ENCODE measurements at regions not wholly inside any gene's neighbourhood (a gene's known extent, or its start where the extent isn't known, plus 50 kb on each side); places are given as distances from the start of the nearest gene placed in this dataset.

DNA sequence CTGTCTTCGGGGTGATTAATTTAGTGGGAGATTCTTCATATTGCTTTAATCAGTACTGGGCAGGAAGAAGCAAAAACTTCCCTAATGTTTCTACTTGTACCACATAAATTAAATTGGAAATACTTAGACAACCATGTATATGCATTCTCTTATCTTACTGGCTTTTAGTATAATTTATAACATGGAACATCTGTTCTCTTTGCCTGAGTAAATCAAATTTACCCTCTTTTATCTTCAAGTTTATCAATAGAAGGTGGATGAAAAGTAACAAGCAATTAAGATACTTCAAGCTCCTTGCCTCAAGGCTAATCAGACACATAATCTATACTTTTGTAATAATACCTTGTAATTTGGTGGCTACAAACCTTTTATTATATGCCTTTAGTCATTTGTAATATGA is 274.4 kb upstream of the ARX start:
- no peak for DNase-seq (ENCODE audit: extremely low spot score)
- Histone ChIP-seq H3K27ac (ENCODE audit: low read depth) (no peak overlapping the region), H3K4me1 (ENCODE audit: insufficient read depth) (no peaks in the 10 kb centered on the region), H3K4me3 (ENCODE audit: low read depth, low read length) (no peak overlapping the region), H3K36me3 (ENCODE audit: insufficient read depth) (no peaks in the 10 kb centered on the region)
- 32% methylated on average over 1 of the region's 1 CpG for WGBS

DNA sequence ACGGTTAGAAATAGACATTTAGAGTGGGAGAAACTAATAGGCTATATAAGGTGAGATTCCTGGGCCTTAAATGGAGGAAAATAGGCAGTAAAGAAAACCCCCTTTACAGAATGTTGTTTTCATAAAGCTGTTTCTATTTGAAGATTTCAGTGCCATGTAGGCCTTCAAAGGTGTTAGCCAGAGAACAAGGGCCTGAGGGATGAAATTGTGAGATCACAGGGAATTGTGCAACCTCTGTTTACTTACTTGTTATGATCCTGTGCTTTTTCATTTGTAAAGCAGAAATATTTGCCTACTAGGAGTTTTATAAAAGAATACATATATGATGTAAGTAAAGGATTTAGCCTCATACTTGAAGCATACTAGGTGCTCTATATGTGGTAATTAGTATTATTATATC is 272.9 kb upstream of the ARX start:
- Histone ChIP-seq H3K4me3 (ENCODE audit: low read depth, low read length) (no peak overlapping the region), H3K4me1 (ENCODE audit: insufficient read depth) (no peaks in the 10 kb centered on the region), H3K27ac (ENCODE audit: low read depth) (no peak overlapping the region), H3K36me3 (ENCODE audit: insufficient read depth) (no peaks in the 10 kb centered on the region)
- WGBS = 76% methylated on average over 1 of the region's 1 CpG
- no peak for DNase-seq (ENCODE audit: extremely low spot score)

DNA sequence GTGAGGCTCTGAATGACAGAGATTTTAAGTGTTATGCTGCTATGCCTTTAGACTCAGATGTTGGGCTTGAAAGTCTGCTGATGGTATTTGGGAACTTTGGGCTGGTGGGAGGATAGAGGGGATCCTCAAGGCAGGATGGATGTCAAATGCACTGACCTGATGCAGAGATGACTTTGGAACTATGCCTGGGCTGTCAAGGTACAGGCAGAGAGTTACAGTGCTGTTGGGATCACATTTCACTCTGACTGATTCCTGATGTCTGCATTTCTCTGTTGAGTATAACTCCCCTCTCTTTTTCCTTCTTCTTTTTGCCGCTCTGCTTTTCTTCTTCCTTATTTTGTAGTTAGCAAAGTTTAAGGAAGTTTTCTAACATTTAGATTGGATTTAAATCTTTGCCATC is 271.8 kb upstream of the ARX start:
- no peak overlapping the region for H3K27ac ChIP-seq (ENCODE audit: low read depth)
- H3K4me3 ChIP-seq (ENCODE audit: low read depth, low read length) = no peak overlapping the region
- 86% methylated on average over 1 of the region's 1 CpG for WGBS
- H3K4me1 ChIP-seq (ENCODE audit: insufficient read depth) = no peaks in the 10 kb centered on the region
- no peak for DNase-seq (ENCODE audit: extremely low spot score)
- H3K36me3 ChIP-seq (ENCODE audit: insufficient read depth) = no peaks in the 10 kb centered on the region

- 90% methylated on average over 4 of the region's 4 CpGs for WGBS
- H3K4me3 ChIP-seq (ENCODE audit: low read depth, low read length) = no peak overlapping the region
- H3K27ac ChIP-seq (ENCODE audit: low read depth) = no peak overlapping the region
- no peaks in the 10 kb centered on the region for H3K4me1 ChIP-seq (ENCODE audit: insufficient read depth)
- no peaks in the 10 kb centered on the region for H3K36me3 ChIP-seq (ENCODE audit: insufficient read depth)
- no peak for DNase-seq (ENCODE audit: extremely low spot score)
Measured at GRCh38 chrX:25285598-25285997, 269.8 kb upstream of the ARX start.

- Histone ChIP-seq H3K4me1 (ENCODE audit: insufficient read depth) (no peaks in the 10 kb centered on the region), H3K4me3 (ENCODE audit: low read depth, low read length) (no peak overlapping the region), H3K27ac (ENCODE audit: low read depth) (no peak overlapping the region), H3K36me3 (ENCODE audit: insufficient read depth) (no peaks in the 10 kb centered on the region)
- DNase-seq (ENCODE audit: extremely low spot score) = no peak
- WGBS = 16% methylated on average over 1 of the region's 1 CpG
Measured at GRCh38 chrX:25279510-25279909, 263.7 kb upstream of the ARX start.

DNA sequence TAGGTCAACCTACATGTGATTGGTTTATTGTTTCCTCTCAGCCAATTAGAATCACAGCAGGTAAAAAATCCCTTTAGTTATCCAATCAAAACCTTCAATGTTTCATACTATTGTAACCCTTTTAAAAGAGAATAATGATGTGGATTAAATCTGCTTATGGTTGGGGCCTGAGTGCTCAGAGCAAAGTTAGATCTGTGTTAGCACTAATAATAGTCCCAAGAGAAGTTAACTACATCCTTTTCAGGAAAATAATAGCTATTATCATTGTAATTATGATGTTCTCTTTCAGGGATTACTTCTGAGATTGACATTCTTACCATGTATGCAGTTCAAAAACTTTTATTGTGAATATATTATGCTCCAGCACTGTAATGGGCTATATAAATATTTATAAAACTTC is 262.6 kb upstream of the ARX start:
- H3K4me1 ChIP-seq (ENCODE audit: insufficient read depth) = no peaks in the 10 kb centered on the region
- no peak for DNase-seq (ENCODE audit: extremely low spot score)
- H3K4me3 ChIP-seq (ENCODE audit: low read depth, low read length) = no peak overlapping the region
- no peaks in the 10 kb centered on the region for H3K36me3 ChIP-seq (ENCODE audit: insufficient read depth)
- H3K27ac ChIP-seq (ENCODE audit: low read depth) = no peak overlapping the region

DNA sequence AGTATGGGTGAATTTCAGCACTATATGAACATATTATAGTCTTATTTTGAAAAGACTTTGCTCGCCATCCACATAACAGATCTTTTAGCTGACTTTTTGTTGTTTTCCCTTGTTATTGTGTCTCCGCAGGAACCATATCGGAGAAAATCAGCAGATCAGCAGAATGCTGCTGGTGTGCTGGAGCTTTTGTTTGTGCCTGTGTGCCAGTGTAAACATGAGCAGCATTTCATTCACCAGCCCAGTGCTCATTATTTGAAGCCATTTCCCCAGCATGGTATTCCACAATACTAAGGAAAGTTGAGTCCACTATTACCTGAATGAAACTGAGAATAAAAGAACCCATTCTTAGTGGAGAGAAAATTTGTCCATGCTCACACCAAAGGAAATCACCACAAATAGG is 261.8 kb upstream of the ARX start:
- H3K4me3 ChIP-seq (ENCODE audit: low read depth, low read length) = no peak overlapping the region
- 83% methylated on average over 3 of the region's 3 CpGs for WGBS
- no peaks in the 10 kb centered on the region for H3K36me3 ChIP-seq (ENCODE audit: insufficient read depth)
- no peak for DNase-seq (ENCODE audit: extremely low spot score)
- H3K4me1 ChIP-seq (ENCODE audit: insufficient read depth) = no peaks in the 10 kb centered on the region
- H3K27ac ChIP-seq (ENCODE audit: low read depth) = no peak overlapping the region

GRCh38 chrX:25275159-25275558 is 259.4 kb upstream of the ARX start:
- WGBS = 90% methylated on average over 3 of the region's 3 CpGs
- no peaks in the 10 kb centered on the region for H3K36me3 ChIP-seq (ENCODE audit: insufficient read depth)
- H3K4me1 ChIP-seq (ENCODE audit: insufficient read depth) = no peaks in the 10 kb centered on the region
- no peak overlapping the region for H3K4me3 ChIP-seq (ENCODE audit: low read depth, low read length)
- DNase-seq (ENCODE audit: extremely low spot score) = no peak
- H3K27ac ChIP-seq (ENCODE audit: low read depth) = no peak overlapping the region

- H3K4me3 ChIP-seq (ENCODE audit: low read depth, low read length) = no peak overlapping the region
- H3K27ac ChIP-seq (ENCODE audit: low read depth) = no peak overlapping the region
- H3K36me3 ChIP-seq (ENCODE audit: insufficient read depth) = no peaks in the 10 kb centered on the region
- 66% methylated on average over 2 of the region's 2 CpGs for WGBS
- DNase-seq (ENCODE audit: extremely low spot score) = no peak
- no peaks in the 10 kb centered on the region for H3K4me1 ChIP-seq (ENCODE audit: insufficient read depth)
Measured at GRCh38 chrX:25241461-25241860, 225.7 kb upstream of the ARX start.

DNA sequence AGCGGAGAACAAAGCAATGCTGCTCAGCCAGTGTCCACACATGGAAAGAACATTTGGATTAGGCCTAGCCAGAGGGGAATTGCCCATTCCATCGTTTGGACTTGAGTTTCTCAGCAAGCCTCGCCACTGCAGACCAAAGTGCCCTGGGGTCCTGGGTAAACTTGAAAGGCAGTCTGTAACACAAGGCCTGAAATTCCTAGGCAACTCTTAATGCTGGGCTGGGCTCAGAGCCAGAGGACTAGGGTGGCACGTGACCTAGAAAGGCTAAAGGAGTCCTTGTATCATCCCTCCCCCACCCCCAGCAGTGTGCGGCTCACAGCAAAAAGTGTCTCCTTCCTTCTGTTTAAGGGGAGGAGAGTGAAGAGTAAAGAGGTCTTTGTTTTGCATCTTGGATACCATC is 210.4 kb upstream of the ARX start:
- H3K27ac ChIP-seq (ENCODE audit: low read depth) = no peak overlapping the region
- no peak for DNase-seq (ENCODE audit: extremely low spot score)
- no peaks in the 10 kb centered on the region for H3K36me3 ChIP-seq (ENCODE audit: insufficient read depth)
- H3K4me1 ChIP-seq (ENCODE audit: insufficient read depth) = no peaks in the 10 kb centered on the region
- WGBS = 79% methylated on average over 5 of the region's 5 CpGs
- no peak overlapping the region for H3K4me3 ChIP-seq (ENCODE audit: low read depth, low read length)

GRCh38 chrX:25219480-25219879 is 203.7 kb upstream of the ARX start:
- no peak overlapping the region for H3K4me3 ChIP-seq (ENCODE audit: low read depth, low read length)
- H3K36me3 ChIP-seq (ENCODE audit: insufficient read depth) = no peaks in the 10 kb centered on the region
- H3K27ac ChIP-seq (ENCODE audit: low read depth) = no peak overlapping the region
- no peak for DNase-seq (ENCODE audit: extremely low spot score)
- no peaks in the 10 kb centered on the region for H3K4me1 ChIP-seq (ENCODE audit: insufficient read depth)

- Histone ChIP-seq H3K4me1 (ENCODE audit: insufficient read depth) (no peaks in the 10 kb centered on the region), H3K27ac (ENCODE audit: low read depth) (no peak overlapping the region), H3K4me3 (ENCODE audit: low read depth, low read length) (no peak overlapping the region), H3K36me3 (ENCODE audit: insufficient read depth) (no peaks in the 10 kb centered on the region)
- DNase-seq (ENCODE audit: extremely low spot score) = no peak
Measured at GRCh38 chrX:25213611-25214010, 197.8 kb upstream of the ARX start.

- Histone ChIP-seq H3K27ac (ENCODE audit: low read depth) (no peak overlapping the region), H3K36me3 (ENCODE audit: insufficient read depth) (no peaks in the 10 kb centered on the region), H3K4me3 (ENCODE audit: low read depth, low read length) (no peak overlapping the region), H3K4me1 (ENCODE audit: insufficient read depth) (no peaks in the 10 kb centered on the region)
- WGBS = 53% methylated on average over 5 of the region's 5 CpGs
- DNase-seq (ENCODE audit: extremely low spot score) = no peak
Measured at GRCh38 chrX:25207803-25208475, 192.2 kb upstream of the ARX start.

- Histone ChIP-seq H3K27ac (ENCODE audit: low read depth) (no peak overlapping the region), H3K4me1 (ENCODE audit: insufficient read depth) (no peaks in the 10 kb centered on the region), H3K4me3 (ENCODE audit: low read depth, low read length) (no peak overlapping the region), H3K36me3 (ENCODE audit: insufficient read depth) (no peaks in the 10 kb centered on the region)
- DNase-seq (ENCODE audit: extremely low spot score) = no peak
- WGBS = 6% methylated on average over 1 of the region's 1 CpG
Measured at GRCh38 chrX:25206778-25207177, 191.0 kb upstream of the ARX start.

DNA sequence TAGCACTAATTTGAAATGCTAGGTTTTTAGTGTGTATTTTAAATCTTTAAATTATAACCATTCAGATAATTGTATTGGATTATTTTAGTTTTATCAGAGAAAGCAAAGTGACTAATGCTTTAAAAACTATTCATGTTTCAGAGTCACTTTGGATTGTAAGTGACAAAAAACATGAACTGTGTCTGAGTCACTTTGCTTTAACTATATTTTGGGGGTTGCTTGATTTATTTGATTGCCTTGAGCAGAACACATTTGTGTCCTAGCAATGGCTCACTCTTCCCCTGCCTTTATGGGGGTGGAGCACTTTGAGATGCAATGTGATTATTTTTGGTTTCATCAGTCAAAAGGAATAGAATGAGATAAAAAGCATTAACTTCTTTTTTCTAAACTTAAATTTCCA is 188.4 kb upstream of the ARX start:
- no peaks in the 10 kb centered on the region for H3K4me1 ChIP-seq (ENCODE audit: insufficient read depth)
- DNase-seq (ENCODE audit: extremely low spot score) = no peak
- no peak overlapping the region for H3K27ac ChIP-seq (ENCODE audit: low read depth)
- no peak overlapping the region for H3K4me3 ChIP-seq (ENCODE audit: low read depth, low read length)
- H3K36me3 ChIP-seq (ENCODE audit: insufficient read depth) = no peaks in the 10 kb centered on the region
